ENCODE measurements at regions not wholly inside any gene's neighbourhood (a gene's known extent, or its start where the extent isn't known, plus 50 kb on each side); places are given as distances from the start of the nearest gene placed in this dataset.

GRCh38 chr18:44156776-44157335, 523.8 kb upstream of the SETBP1 start:
- Histone ChIP-seq H3K4me2 (replicated peaks; ENCODE audit: low read depth, low read length, poor library complexity, severe bottlenecking) (no peak overlapping the region), H3K4me3 (ENCODE audit: control extremely low read depth in 1 of 5, extremely low read depth in 1 of 5, insufficient read depth in 1 of 5, low read depth in 2 of 5, low read length in 4 of 5) (no peak overlapping the region), H4K20me1 (ENCODE audit: control insufficient read depth, insufficient read depth, low read length, poor library complexity, severe bottlenecking) (no peaks in the 10 kb centered on the region), H3K27me3 (replicated peaks in 1 of 4; ENCODE audit: control extremely low read depth in 1 of 4, control insufficient read depth in 3 of 4, insufficient read depth in 4 of 4, low read length in 3 of 4) (no peaks in the 10 kb centered on the region), H2AFZ (ENCODE audit: insufficient read depth, low read depth, low read length, poor library complexity, severe bottlenecking) (no peak overlapping the region), H3K79me2 (ENCODE audit: control insufficient read depth, insufficient read depth, low read length) (no peaks in the 10 kb centered on the region), H3K9me3 (ENCODE audit: control extremely low read depth in 1 of 3, control insufficient read depth in 2 of 3, insufficient read depth in 1 of 3, low read length in 2 of 3) (peaks cover 0 to 2% (median 0%) of the 10 kb centered on the region in 3 donors), H3K36me3 (replicated peaks in 1 of 2; ENCODE audit: control extremely low read depth in 1 of 2, control insufficient read depth in 1 of 2, extremely low read depth in 1 of 2, insufficient read depth in 2 of 2, low read length in 1 of 2) (no peaks in the 10 kb centered on the region), H3K9ac (ENCODE audit: low read length) (no peak overlapping the region), H3K27ac (ENCODE audit: low read length in 2 of 2) (no peak overlapping the region), H3K4me1 (ENCODE audit: control insufficient read depth in 2 of 2, insufficient read depth in 2 of 2, low read length in 2 of 2) (no peaks in the 10 kb centered on the region)
- Mint-ChIP-seq H3K9me3 (ENCODE audit: insufficient read depth) (peaks cover 5% of the 10 kb centered on the region), H3K4me3 (no peak overlapping the region), H3K4me1 (no peaks in the 10 kb centered on the region), H3K27me3 (no peaks in the 10 kb centered on the region), H3K27ac (no peak overlapping the region)
- DNase-seq (no peak), ATAC-seq (ENCODE audit: low read depth) (no peak)
- no peak for TF ChIP-seq CTCF (IDR thresholded peaks at IDR 0.05)
- intact Hi-C loops (cut with micrococcal nuclease): no loop called here
- no CpG with 5 or more reads among the region's 7 CpGs for WGBS (ENCODE audit: insufficient coverage)
- CTCF ChIA-PET: interaction anchor here (0.6 kb wide), 1 partner anchor 72 kb away, joined by 3 read pairs; no protein-coding TSS in a partner anchor
- POLR2A ChIA-PET: no interaction called here

GRCh38 chr18:44170208-44170880, 510.3 kb upstream of the SETBP1 start:
- Histone ChIP-seq H2AFZ (ENCODE audit: insufficient read depth, low read depth, low read length, poor library complexity, severe bottlenecking) (no peak overlapping the region), H3K4me1 (ENCODE audit: control insufficient read depth in 2 of 2, insufficient read depth in 2 of 2, low read length in 2 of 2) (no peaks in the 10 kb centered on the region), H3K27me3 (replicated peaks in 1 of 4; ENCODE audit: control extremely low read depth in 1 of 4, control insufficient read depth in 3 of 4, insufficient read depth in 4 of 4, low read length in 3 of 4) (no peaks in the 10 kb centered on the region), H3K9ac (ENCODE audit: low read length) (no peak overlapping the region), H3K4me2 (replicated peaks; ENCODE audit: low read depth, low read length, poor library complexity, severe bottlenecking) (no peak overlapping the region), H3K27ac (ENCODE audit: low read length in 2 of 2) (no peak overlapping the region), H3K4me3 (ENCODE audit: control extremely low read depth in 1 of 5, extremely low read depth in 1 of 5, insufficient read depth in 1 of 5, low read depth in 2 of 5, low read length in 4 of 5) (no peak overlapping the region), H4K20me1 (ENCODE audit: control insufficient read depth, insufficient read depth, low read length, poor library complexity, severe bottlenecking) (no peaks in the 10 kb centered on the region), H3K9me3 (ENCODE audit: control extremely low read depth in 1 of 3, control insufficient read depth in 2 of 3, insufficient read depth in 1 of 3, low read length in 2 of 3) (no peaks in the 10 kb centered on the region), H3K79me2 (ENCODE audit: control insufficient read depth, insufficient read depth, low read length) (no peaks in the 10 kb centered on the region), H3K36me3 (replicated peaks in 1 of 2; ENCODE audit: control extremely low read depth in 1 of 2, control insufficient read depth in 1 of 2, extremely low read depth in 1 of 2, insufficient read depth in 2 of 2, low read length in 1 of 2) (no peaks in the 10 kb centered on the region)
- H3K9me3 Mint-ChIP-seq (ENCODE audit: insufficient read depth): no peaks in the 10 kb centered on the region
- TF ChIP-seq CTCF (IDR thresholded peaks at IDR 0.05): no peak
- no peak for TF ChIP-seq EZH2 (IDR thresholded peaks at IDR 0.05; ENCODE audit: borderline replicate concordance, insufficient read depth, low read depth, low read length, poor library complexity, severe bottlenecking)
- H3K27me3 Mint-ChIP-seq: peaks cover 11% of the 10 kb centered on the region
- intact Hi-C loops (cut with micrococcal nuclease): no loop called here
- DNase-seq: no peak
- no CpG with 5 or more reads among the region's 1 CpG for WGBS (ENCODE audit: insufficient coverage)
- CTCF ChIA-PET: no interaction called here
- POLR2A ChIA-PET: no interaction called here
- no peaks in the 10 kb centered on the region for H3K4me1 Mint-ChIP-seq
- no peak overlapping the region for H3K4me3 Mint-ChIP-seq
- H3K27ac Mint-ChIP-seq: no peak overlapping the region
- ATAC-seq (ENCODE audit: low read depth): no peak

Measured in B cell (primary cell).